Kidney epithelial cell (primary cell): ENCODE measurements at regions not wholly inside any gene's neighbourhood (a gene's known extent, or its start where the extent isn't known, plus 50 kb on each side); places are given as distances from the start of the nearest gene placed in this dataset.

Source experiments
- DNase-seq: peaks from one replicate; pipeline ENCODE4 v3.0.0-alpha.2; 2010; ENCODE audit warnings: low read depth
- H3K27me3 ChIP-seq: 2 replicates; pipeline ENCODE4 v1.6.0; 2011; ENCODE audit warnings: low read length; ENCODE audit not compliant: control insufficient read depth, insufficient read depth
- H3K36me3 ChIP-seq: 2 replicates; pipeline ENCODE4 v1.5.1; 2011; ENCODE audit warnings: low read length; ENCODE audit not compliant: control insufficient read depth, insufficient read depth
- H3K4me3 ChIP-seq: 2 replicates; pipeline ENCODE4 v1.5.1; 2011; ENCODE audit warnings: low read depth, mild to moderate bottlenecking, control low read depth, low read length
- CTCF ChIP-seq: IDR thresholded peaks from 2 replicates; pipeline ENCODE4 v1.5.1; 2011; ENCODE audit warnings: mild to moderate bottlenecking, moderate library complexity, low read length, control low read depth, inconsistent platforms; ENCODE audit not compliant: insufficient read depth, poor library complexity, severe bottlenecking

GRCh38 chr1:4152266-4152665 is 252.2 kb upstream of the C1orf174 start:
- TF ChIP-seq CTCF = no peak
- no peak for DNase-seq
- Histone ChIP-seq H3K4me3 (no peak overlapping the region), H3K27me3 (no peaks in the 10 kb centered on the region), H3K36me3 (no peaks in the 10 kb centered on the region)

- Histone ChIP-seq H3K4me3 (no peak overlapping the region), H3K36me3 (no peaks in the 10 kb centered on the region), H3K27me3 (no peaks in the 10 kb centered on the region)
- no peak for TF ChIP-seq CTCF
- no peak for DNase-seq
Measured at GRCh38 chr1:4153571-4153970, 253.5 kb upstream of the C1orf174 start.

- no peak overlapping the region for H3K4me3 ChIP-seq
- H3K27me3 ChIP-seq = no peaks in the 10 kb centered on the region
- DNase-seq = no peak
- no peak for TF ChIP-seq CTCF
- no peaks in the 10 kb centered on the region for H3K36me3 ChIP-seq
Measured at GRCh38 chr1:4156241-4156973, 256.3 kb upstream of the C1orf174 start.

- no peak overlapping the region for H3K4me3 ChIP-seq
- no peak for TF ChIP-seq CTCF
- no peaks in the 10 kb centered on the region for H3K27me3 ChIP-seq
- H3K36me3 ChIP-seq = no peaks in the 10 kb centered on the region
- DNase-seq = no peak
Measured at GRCh38 chr1:4160181-4160580, 260.1 kb upstream of the C1orf174 start.

GRCh38 chr1:4161366-4162006 is 261.4 kb upstream of the C1orf174 start:
- H3K4me3 ChIP-seq = no peak overlapping the region
- H3K27me3 ChIP-seq = no peaks in the 10 kb centered on the region
- no peak for TF ChIP-seq CTCF
- no peaks in the 10 kb centered on the region for H3K36me3 ChIP-seq
- DNase-seq = no peak
